ENCODE measurements at regions not wholly inside any gene's neighbourhood (a gene's known extent, or its start where the extent isn't known, plus 50 kb on each side); places are given as distances from the start of the nearest gene placed in this dataset.

DNA sequence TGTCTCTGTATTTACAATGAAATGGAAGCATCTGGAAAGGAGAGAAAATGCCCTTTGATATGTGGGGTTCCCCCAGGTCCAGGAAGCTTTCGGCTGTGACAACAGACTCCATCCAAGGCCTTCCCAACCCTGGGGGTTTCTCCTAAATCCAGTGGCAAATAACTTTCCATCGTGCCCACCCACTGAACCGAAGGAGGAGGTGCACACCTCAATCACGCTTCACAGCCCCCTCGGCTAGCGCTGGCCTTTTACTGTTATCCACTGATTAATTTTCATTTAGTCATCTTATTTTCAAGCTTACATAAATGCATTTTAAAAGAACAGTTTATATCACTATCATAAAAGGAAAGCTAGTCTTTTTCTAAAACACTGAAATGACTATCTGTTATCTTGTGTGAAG lies 286.8 kb upstream of the ZMIZ1 start:
- intact Hi-C loops (cut with DNase I), result no loop called here
- DNase-seq (ENCODE audit: low spot score), result no peak

DNA sequence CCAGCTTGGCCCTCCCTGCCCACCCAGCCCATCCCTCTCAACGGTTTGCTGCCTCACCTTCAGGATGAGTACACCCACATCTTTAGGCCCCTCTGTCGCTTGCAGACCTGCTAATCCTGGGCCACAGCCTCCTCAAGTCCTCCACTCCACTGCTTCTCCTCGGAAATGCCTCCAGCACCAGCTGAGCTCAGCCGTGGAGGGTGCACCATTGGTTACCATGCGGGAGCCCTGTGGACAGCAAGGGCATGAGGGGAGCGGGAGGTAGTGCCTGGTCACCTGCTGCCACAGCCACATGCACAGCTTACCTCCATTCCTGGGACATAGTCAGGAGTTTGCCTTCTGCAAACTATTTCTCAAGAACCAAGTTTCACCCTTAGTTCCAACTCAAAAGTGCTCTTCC lies 286.3 kb upstream of the ZMIZ1 start:
- DNase-seq (ENCODE audit: low spot score) (peak; percentile 51), ATAC-seq (no peak)
- intact Hi-C loops (cut with DNase I), result no loop called here

More for the DNA sequence above, 286.8 kb upstream of the ZMIZ1 start:
- ATAC-seq, result no peak

DNA sequence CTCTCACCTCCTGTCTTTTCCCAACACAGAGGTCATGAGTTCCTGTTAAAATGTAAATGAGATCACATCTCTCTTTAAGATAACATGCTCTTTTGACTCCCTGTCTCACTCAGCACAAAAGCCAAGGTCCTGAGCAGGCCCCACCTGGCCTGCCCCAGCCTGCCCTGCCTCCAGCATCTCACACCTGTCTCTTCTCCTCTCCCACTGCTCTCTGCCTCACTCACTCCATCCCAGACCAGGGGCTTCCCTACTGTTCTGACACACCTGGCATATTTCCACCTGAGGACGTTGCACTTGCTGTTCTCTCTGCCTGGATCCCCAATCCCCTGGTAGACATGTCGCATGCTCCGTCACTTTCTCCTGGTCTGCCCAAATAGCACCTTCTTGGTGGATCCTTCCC lies 285.0 kb upstream of the ZMIZ1 start:
- intact Hi-C loops (cut with DNase I), result no loop called here
- ATAC-seq (no peak), DNase-seq (ENCODE audit: low spot score) (peak; percentile 31)

DNA sequence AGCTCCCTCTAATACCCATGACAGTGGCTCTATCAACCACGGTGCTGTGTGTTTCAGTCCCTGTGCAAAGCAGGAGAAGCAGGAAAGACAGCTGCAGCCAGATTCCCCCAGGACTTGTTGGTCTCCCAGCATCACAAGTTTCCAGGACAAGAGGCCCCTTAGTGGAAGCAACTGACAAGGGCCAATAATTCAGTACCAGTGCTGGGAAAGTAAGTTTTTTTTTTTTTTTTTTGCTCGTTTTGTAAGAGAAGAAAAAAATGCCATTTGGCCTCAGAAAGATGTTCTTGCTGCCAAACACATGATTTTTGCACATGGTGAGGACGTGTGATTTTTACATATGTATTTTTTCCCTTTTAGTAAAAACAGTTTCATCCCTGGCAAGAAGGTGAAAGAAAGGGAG lies 284.2 kb upstream of the ZMIZ1 start:
- intact Hi-C loops (cut with DNase I), result no loop called here
- DNase-seq (ENCODE audit: low spot score) (peak; percentile 30), ATAC-seq (peak; percentile 31)

DNA sequence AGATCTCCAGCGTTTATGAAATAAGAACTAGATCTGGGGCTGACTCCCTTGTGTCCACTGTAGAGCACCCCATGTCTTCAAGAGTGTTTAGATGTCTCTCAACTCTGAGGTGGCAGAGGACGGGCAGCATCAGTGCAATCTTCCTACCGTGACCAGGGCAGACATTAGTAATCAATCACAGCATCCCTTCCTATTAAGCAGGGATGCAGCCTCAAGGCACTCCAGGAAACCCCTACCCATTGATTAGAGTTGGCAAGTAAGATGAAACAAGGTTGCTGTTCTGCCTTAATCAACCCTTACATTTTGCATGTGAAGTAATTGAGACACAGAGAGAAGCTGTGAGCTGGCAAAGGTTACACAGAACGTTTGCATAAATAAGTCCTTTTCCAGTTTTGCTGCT lies 283.7 kb upstream of the ZMIZ1 start:
- intact Hi-C loops (cut with DNase I), result no loop called here
- no peak for ATAC-seq
- DNase-seq (ENCODE audit: low spot score), result no peak

DNA sequence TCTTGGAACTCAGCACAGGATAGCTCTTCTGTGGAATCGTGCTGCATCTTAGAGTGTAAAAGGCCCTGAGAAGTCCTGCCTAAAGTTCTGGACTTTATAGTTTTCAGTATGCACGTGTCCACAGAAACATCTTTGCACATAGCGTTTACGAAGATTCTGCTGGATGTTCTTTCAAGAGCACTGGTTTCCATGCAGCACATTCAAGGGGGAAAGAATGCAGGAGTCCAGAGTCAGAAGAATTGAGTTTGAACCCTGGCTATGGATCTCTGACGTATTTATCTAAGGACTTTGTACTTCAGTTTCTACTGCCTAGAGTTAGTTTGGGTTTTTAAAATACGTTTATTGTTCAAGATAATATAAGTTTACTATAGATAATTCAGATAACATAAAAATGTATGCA lies 282.8 kb upstream of the ZMIZ1 start:
- intact Hi-C loops (cut with DNase I), result no loop called here
- no peak for DNase-seq (ENCODE audit: low spot score)
- ATAC-seq, result no peak

DNA sequence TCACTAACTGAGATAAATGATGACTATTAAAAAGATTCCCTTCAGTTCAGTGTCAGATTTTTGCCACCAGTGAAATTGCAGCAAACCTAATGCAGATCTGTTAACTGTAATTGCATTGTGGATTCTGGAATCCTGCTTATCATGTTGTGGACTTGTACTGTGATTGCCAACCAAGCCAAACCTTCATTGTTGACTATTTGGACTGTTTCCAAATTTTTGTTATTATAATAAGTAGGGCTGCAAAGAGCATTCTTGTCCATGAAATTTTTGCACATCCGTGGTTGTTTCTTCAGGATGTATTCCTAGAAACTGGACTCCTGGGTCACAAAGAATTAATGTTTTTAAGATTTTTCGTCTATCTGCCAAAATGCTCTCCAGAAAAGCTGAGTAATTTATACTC lies 281.6 kb upstream of the ZMIZ1 start:
- DNase-seq (ENCODE audit: low spot score), result no peak
- no peak for ATAC-seq
- intact Hi-C loops (cut with DNase I), result no loop called here

DNA sequence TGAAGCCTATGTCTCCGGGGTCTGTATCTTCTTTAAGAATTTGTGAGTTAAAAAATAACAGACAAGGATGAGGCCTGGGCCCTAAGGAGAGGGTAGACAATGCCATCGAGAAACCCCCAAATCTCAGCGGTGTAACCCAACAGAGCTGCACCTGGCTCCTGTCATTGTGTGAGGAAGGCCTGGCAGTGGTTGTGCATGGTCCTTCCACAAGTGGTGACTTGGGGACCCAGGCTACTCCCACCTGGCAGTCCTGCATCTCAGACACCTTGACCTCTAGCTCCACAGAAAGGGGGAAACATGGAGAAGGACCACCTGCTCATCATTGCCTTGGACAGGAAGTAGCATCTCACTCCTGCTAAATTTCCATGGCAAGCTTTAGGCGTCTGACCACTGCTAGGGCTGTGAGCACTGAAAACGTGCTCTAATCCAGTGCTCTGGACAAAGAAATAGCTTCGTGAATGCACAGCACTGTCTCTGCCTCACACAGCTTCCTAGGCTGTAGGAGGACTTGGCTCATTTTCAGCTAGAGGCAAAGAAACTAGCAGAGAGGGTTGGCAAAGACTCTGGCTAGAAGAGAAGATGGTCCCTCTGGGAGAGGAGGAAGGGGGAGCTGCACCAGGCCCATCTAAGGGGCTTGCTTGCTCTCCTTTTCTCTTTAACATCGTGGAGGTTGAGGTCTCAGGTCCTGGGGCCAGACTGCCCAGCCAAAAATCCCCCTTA lies 273.9 kb upstream of the ZMIZ1 start:
- DNase-seq (ENCODE audit: low spot score) (no peak), ATAC-seq (peak; percentile 26)
- intact Hi-C loops (cut with DNase I), result no loop called here

DNA sequence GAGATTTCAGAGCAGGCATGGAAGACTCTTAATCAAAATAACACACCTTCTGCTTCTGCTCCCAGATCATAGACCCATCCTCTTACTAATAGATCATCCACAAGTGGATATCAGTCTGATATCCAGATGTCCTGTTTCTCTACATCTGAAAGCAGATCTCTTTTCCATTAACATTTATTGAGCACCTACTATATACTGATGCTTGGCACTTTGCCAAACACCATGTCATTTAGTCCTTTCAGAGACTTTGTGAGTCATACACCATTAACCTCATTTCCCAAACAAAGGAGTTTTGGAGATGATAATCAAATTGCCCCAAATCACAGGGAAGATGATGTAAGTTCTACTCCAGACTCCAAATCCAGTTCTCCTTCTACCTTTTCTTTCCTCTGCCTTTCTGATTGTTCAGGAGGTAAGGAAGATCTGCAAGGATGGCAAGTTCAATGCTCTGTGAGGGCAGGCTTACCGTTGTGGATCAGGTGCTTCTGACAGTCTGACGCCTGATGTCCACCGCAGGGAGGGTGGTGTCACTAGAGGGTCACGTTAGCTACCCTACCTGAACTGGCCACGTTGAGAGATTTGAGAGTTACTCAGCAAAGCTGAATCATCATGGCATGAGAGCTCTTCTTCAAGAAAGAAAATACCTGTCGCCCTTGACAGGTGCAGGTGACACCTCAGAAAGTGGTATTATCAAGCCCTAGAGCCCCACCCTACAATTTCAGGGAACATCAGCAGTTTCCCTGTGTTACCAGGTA lies 269.6 kb upstream of the ZMIZ1 start:
- DNase-seq (ENCODE audit: low spot score), result no peak
- intact Hi-C loops (cut with DNase I), result no loop called here
- ATAC-seq, result no peak

DNA sequence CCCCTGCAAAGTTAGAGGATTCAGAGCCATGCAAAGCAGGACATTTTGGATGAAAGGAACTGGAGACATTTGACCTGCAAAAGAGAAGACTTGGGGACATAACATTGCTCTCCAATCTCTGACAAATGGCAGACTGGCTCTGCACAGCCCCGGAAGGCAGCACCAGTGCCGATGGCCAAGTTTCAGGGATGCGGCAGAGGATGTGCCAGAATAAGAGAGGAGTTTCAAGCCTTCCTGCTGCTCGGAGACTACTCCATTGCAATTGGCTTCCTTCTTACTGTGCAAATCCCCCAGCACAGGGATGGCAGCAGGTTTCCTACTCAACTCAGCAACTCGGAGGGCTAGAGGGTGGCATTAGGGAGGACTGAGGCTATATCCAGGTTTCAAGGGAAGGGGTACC lies 268.8 kb upstream of the ZMIZ1 start:
- DNase-seq (ENCODE audit: low spot score) (no peak), ATAC-seq (no peak)
- intact Hi-C loops (cut with DNase I), result no loop called here

DNA sequence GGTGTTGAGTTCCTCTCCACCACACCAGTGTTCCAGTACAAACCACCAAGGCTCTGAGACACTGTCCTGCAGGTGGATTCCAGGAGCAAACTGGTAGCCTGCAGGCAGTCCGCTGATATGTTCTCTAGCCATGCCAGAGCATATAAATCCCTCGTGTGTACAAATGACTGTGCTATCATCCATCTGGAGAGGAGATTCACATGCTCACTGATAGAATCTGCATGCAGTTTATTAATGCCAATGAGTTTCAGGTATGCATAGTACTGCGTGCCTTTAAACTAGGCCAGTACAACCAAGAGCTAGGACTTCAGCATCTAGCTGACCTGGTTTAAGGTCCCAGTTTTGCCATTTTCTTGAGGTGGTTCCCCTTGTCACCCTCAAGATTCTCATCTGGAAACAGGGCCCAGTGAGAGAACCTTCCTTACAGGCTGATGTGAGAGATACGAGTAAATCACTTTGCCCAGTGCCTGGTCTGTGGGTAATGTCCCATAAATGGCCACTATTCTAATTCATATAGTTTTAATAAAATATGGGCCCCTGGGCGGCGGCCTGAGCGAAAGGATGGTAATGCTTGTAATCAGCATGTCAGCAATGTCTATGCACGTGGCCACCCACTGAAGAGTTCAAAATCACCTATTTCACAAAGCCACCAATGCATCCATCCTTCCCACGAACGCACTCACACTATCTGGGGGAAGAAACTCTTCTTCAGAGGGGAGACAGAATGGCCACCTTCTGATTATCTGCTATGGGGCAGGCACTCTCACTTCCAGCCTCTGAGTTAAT lies 268.0 kb upstream of the ZMIZ1 start:
- no peak for DNase-seq (ENCODE audit: low spot score)
- intact Hi-C loops (cut with DNase I), result no loop called here
- no peak for ATAC-seq

DNA sequence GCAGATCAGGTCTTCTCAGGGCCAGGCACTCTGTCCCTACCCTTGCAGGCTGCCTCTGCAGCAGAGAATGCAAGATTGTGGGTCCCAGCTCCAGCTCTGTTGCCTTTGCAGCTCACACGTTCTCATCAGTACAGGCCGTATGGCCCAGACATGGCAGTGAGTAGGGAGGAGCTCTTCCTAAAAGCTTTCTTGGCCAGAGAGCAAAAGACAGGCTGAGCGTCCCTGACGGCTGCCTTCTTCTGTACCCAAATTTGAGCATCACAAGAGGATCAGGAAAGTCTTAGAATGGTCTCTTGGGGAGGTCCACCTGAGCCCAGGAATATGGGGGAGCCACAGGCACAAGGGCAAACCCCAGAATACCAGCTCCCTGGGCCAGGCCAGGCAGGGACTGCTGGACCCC lies 266.3 kb upstream of the ZMIZ1 start:
- ATAC-seq, result peak; percentile 19
- intact Hi-C loops (cut with DNase I), result no loop called here
- DNase-seq (ENCODE audit: low spot score), result no peak

DNA sequence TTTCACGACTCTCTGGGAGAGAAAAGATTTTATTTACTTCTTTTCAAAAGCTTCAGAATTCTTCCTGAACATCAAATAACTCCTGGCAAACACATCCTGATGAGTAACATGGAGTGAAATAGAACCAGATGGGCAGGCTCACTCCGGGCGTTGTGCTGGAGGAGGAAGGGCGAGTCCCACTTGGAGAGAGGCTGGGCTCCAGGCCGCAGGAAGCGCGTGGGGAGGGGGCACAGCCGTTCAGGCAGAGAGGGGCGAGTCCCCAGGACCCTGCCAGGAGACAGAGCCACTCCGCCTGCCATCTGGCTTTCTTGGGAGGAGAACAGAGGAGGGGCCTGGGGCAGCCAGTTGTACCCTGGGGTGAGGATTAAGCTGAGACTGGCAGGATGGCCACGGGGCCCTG lies 265.9 kb upstream of the ZMIZ1 start:
- peak; percentile 76 for ATAC-seq
- intact Hi-C loops (cut with DNase I), result no loop called here
- DNase-seq (ENCODE audit: low spot score), result peak; percentile 75

DNA sequence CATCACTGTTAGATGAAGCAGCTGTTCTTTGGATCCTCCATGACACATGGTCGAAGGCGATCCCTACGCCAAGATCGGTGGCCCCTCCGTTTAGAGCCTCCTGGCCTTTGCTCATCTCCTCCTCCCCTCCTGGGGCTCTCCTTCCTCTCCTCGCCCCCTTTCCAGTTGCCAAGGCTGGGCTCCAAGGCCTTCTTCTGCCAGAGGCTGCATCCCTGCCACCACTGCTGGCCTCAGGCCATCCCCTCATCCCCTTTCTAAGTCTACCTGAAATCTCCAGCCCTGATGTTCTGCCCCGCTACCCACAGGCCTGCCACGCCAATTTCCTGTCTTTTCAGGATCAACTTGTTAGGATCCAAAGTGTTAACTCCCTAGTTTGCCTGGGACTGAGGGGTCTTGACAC lies 265.1 kb upstream of the ZMIZ1 start:
- intact Hi-C loops (cut with DNase I), result no loop called here
- DNase-seq (ENCODE audit: low spot score) (no peak), ATAC-seq (no peak)

DNA sequence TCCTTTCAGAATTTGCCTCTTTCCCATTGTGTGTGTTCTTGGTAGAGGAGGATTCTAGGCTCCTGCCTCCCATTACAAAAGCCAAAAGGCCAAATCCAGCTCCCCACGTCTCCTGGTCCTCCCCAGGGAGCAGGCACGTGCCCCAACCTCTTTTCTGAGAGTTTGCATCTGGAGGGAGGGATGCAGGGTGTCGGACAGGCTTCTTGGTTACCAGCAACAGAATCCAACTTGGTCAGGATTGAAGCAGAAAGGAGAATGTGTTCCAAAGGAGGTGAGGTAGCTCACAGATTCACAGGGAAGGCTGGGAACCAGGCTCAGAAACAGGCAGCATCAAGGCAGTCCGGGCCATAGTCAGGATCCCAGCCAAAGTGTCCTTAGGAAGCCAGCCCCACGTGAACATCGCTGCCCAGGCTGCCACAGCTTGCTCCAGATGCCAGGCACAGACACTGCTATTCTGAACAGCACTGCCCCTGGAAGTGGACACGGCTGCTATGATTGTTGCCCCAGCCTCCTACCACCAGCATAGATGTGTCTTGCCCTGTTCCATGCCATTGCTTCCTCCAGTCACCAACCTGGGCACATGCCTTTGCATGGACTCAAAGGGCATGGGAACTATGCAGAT lies 264.2 kb upstream of the ZMIZ1 start:
- intact Hi-C loops (cut with DNase I), result no loop called here
- ATAC-seq (peak; percentile 7), DNase-seq (ENCODE audit: low spot score) (no peak)

DNA sequence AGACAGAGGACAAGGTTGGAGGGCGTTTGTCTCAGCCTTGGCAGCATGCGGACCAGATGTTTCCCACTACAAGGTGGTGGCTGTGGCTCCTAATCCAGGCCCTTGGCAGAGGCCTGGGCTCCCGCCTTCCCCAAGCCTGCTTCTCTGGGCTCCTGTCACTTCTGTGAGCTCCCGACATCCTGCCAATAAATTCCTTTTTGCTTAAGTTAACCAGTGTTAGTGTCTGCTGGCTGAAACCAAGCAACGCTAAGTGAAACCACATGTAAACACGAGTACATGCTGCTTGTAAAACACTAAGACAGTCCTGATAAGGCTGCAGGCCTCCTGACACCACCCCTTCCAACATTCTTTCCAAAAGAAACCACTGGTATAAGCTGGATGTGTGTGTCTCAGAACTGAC lies 263.6 kb upstream of the ZMIZ1 start:
- ATAC-seq (peak; percentile 92), DNase-seq (ENCODE audit: low spot score) (no peak)
- intact Hi-C loops (cut with DNase I), result no loop called here

DNA sequence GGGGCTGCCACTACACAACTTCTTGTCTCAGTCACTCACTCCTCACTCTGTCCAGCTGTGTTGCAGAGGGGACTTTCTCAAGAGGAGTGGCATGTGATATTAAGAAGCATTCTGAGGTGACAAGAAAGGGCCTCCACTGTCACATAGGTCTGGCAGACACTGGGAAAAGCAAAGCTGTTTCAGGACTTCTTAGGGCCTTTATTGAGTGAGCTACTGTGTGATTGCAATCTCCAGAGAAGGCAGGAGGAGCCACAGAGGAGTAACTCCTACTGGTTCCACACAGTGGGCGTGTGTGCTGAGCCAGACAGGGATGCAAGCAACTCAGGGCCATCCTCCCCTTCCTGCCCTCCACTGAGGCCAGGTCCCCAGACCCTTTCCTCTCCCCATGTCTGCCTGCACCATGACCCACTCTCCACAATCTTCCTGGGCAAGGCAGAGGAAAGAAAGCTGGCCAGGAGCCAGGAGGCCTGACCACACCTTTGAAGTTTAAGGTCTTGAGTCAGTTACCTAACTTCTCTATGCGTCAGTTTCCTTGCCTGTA lies 262.0 kb upstream of the ZMIZ1 start:
- intact Hi-C loops (cut with DNase I), result no loop called here
- no peak for ATAC-seq

DNA sequence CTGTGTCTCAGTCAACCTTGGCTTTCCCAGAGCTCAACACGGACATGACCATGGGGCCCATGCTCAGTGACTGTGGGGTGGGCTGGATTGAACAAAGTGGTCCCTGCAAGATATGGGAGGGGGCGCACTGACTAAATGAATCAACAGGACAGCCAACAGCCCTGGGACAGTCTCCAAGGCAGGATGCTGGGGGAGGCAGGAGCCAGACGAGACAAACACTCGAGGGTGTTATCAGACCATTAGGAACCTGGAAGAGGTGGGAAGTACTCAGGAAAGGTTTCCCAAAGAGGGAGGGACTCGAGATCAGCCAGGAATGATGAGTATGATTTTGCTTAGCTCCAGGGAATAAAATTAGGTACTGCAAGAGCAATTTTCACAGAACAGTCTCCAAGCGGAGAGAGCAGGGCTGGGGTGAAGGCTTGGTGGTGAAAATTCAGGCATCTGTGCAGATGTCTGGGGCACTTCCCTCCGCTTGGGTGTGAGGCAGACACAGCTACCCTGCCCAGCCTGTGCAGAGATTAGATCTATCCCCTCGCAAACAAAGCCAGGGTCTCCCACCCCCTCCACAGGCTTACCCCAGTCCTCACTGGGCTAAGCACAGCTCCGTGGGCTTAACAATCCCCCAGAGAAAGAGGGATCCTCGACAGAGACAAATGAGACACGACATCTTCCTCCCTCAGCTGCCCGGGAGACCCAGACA lies 261.1 kb upstream of the ZMIZ1 start:
- ATAC-seq (no peak), DNase-seq (ENCODE audit: low spot score) (no peak)
- intact Hi-C loops (cut with DNase I), result no loop called here

More for the DNA sequence above, 262.0 kb upstream of the ZMIZ1 start:
- DNase-seq (ENCODE audit: low spot score), result no peak

DNA sequence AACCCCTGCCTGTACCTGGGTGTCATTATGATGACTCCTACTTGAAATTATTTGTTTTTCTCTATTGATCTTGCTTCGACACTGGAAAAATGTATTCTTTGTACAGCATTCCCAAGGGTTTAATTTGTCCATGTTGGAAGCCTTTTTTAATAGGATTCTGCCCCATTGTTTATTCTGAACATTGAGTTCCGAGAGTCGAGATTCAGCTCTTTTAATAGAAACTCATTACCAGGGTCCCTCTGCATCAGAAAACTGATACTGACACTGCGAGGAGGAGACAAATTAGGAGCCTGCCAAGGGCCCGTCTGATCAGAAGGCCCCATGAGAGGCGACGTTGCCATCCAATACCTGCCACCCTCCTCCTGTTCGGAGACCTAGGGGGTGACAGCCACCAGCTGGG lies 260.5 kb upstream of the ZMIZ1 start:
- intact Hi-C loops (cut with DNase I), result no loop called here
- ATAC-seq (no peak), DNase-seq (ENCODE audit: low spot score) (no peak)

All from sciatic nerve (tissue), 2 donors.